OCI-LY1 (cell line): ENCODE measurements at regions not wholly inside any gene's neighbourhood (a gene's known extent, or its start where the extent isn't known, plus 50 kb on each side); places are given as distances from the start of the nearest gene placed in this dataset.

ENCODE experiments used
- H2AFZ ChIP-seq: fragments of 200-600 bp; sonication (generic), shearing (Covaris generic); 2 replicates; pipeline ENCODE4 v1.6.0; 2014; ENCODE audit warnings: antibody characterized with exemption, mild to moderate bottlenecking, low read length
- H3F3A ChIP-seq: fragments of 200-600 bp; sonication (generic), shearing (Covaris generic); 2 replicates; pipeline ENCODE4 v1.6.0; 2014; ENCODE audit warnings: mild to moderate bottlenecking, antibody characterized with exemption, low read length, moderate library complexity; ENCODE audit not compliant: insufficient read depth
- H3K27ac ChIP-seq: fragments of 200-600 bp; sonication (generic); 2 replicates; pipeline ENCODE4 v1.5.1; 2014; ENCODE audit warnings: low read length, mixed run types, mild to moderate bottlenecking, low read depth; ENCODE audit not compliant: poor library complexity, severe bottlenecking
- H3K27me3 ChIP-seq: fragments of 200-600 bp; sonication (generic); 2 replicates; pipeline ENCODE4 v1.6.0; 2014; ENCODE audit warnings: antibody characterized with exemption, mild to moderate bottlenecking, low read length, moderate library complexity; ENCODE audit not compliant: insufficient read depth
- H3K36me3 ChIP-seq: fragments of 200-600 bp; sonication (generic); 2 replicates; pipeline ENCODE4 v1.6.1; 2014; ENCODE audit warnings: mild to moderate bottlenecking, antibody characterized with exemption, low read length, moderate library complexity, mixed read lengths; ENCODE audit not compliant: insufficient read depth
- H3K4me1 ChIP-seq: fragments of 200-600 bp; sonication (generic); 2 replicates; pipeline ENCODE4 v1.5.1; 2014; ENCODE audit warnings: mild to moderate bottlenecking, low read length, moderate library complexity; ENCODE audit not compliant: insufficient read depth, severe bottlenecking
- H3K4me2 ChIP-seq: fragments of 200-600 bp; sonication (generic), shearing (Covaris generic); 2 replicates; pipeline ENCODE4 v1.6.1; 2014; ENCODE audit warnings: low read length
- H3K4me3 ChIP-seq: fragments of 200-600 bp; sonication (generic); 2 replicates; pipeline ENCODE4 v1.5.1; 2014; ENCODE audit warnings: low read length, low read depth, mild to moderate bottlenecking, mixed read lengths; ENCODE audit not compliant: poor library complexity, severe bottlenecking
- H3K79me2 ChIP-seq: fragments of 200-600 bp; shearing (Covaris generic); 2 replicates; pipeline ENCODE4 v1.6.1; 2016; ENCODE audit warnings: mixed run types, low read length, mixed read lengths; ENCODE audit not compliant: insufficient read depth
- H3K9ac ChIP-seq: fragments of 200-600 bp; sonication (generic), shearing (Covaris generic); 2 replicates; pipeline ENCODE4 v1.6.1; 2014; ENCODE audit warnings: mild to moderate bottlenecking, low read length, mixed read lengths
- H3K9me2 ChIP-seq: fragments of 200-600 bp; sonication (generic), shearing (Covaris generic); 2 replicates; pipeline ENCODE4 v1.6.1; 2014; ENCODE audit warnings: low read depth, mild to moderate bottlenecking, low read length, mixed read lengths
- H3K9me3 ChIP-seq: fragments of 200-600 bp; shearing (Covaris generic); 2 replicates; pipeline ENCODE4 v1.6.1; 2014; ENCODE audit warnings: low read length, mixed read lengths
- H4K20me1 ChIP-seq: fragments of 200-600 bp; sonication (generic), shearing (Covaris generic); 2 replicates; pipeline ENCODE4 v1.6.0; 2016; ENCODE audit warnings: mild to moderate bottlenecking, low read length; ENCODE audit not compliant: insufficient read depth
- EZH2 ChIP-seq: fragments of 200-600 bp; sonication (generic), shearing (Covaris generic); IDR thresholded peaks from 2 replicates; pipeline ENCODE4 v1.8.0; 2017; ENCODE audit warnings: borderline replicate concordance, mixed run types, mild to moderate bottlenecking, antibody characterized with exemption, low read length, moderate library complexity, mixed read lengths
- TF ChIP-seq, protein P1 (sequence below): fragments of 200-600 bp; sonication (generic), shearing (Covaris generic); IDR thresholded peaks from 2 replicates; pipeline ENCODE4 v1.5.1; 2017; ENCODE audit warnings: mild to moderate bottlenecking, antibody characterized with exemption, low read length, moderate library complexity, mixed read lengths

DNA sequence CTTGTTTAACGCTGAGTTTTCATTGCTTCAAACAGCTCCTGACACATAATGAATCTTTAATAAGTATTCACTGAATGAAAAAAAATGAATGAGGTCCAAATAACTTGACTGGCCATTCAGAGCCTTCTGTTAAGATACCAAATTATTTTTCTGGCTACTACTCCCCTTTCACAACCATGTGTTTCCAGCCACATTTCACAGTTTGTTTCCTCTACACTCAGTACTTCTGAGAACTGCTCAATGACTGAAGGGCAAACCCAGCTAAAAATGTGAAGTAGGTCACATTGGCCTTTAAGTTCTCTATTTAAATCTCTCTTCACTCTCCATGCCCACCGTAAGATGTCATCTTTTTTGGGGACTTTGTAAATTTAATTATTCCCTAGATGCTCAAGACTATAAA is 78.4 kb upstream of the KRR1 start:
- H3K9me2 ChIP-seq, result no peaks in the 10 kb centered on the region
- no peaks in the 10 kb centered on the region for H3K79me2 ChIP-seq
- no peaks in the 10 kb centered on the region for H3F3A ChIP-seq
- H3K4me2 ChIP-seq, result no peak overlapping the region
- no peak overlapping the region for H3K9ac ChIP-seq
- no peaks in the 10 kb centered on the region for H3K9me3 ChIP-seq
- no peak overlapping the region for H3K27ac ChIP-seq
- H3K27me3 ChIP-seq, result no peaks in the 10 kb centered on the region
- TF ChIP-seq EZH2, result no peak
- TF ChIP-seq, protein P1, sequence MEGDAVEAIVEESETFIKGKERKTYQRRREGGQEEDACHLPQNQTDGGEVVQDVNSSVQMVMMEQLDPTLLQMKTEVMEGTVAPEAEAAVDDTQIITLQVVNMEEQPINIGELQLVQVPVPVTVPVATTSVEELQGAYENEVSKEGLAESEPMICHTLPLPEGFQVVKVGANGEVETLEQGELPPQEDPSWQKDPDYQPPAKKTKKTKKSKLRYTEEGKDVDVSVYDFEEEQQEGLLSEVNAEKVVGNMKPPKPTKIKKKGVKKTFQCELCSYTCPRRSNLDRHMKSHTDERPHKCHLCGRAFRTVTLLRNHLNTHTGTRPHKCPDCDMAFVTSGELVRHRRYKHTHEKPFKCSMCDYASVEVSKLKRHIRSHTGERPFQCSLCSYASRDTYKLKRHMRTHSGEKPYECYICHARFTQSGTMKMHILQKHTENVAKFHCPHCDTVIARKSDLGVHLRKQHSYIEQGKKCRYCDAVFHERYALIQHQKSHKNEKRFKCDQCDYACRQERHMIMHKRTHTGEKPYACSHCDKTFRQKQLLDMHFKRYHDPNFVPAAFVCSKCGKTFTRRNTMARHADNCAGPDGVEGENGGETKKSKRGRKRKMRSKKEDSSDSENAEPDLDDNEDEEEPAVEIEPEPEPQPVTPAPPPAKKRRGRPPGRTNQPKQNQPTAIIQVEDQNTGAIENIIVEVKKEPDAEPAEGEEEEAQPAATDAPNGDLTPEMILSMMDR, result no peak
- H4K20me1 ChIP-seq, result no peaks in the 10 kb centered on the region
- H2AFZ ChIP-seq, result no peak overlapping the region
- H3K36me3 ChIP-seq, result no peaks in the 10 kb centered on the region
- no peak overlapping the region for H3K4me3 ChIP-seq
- no peaks in the 10 kb centered on the region for H3K4me1 ChIP-seq

DNA sequence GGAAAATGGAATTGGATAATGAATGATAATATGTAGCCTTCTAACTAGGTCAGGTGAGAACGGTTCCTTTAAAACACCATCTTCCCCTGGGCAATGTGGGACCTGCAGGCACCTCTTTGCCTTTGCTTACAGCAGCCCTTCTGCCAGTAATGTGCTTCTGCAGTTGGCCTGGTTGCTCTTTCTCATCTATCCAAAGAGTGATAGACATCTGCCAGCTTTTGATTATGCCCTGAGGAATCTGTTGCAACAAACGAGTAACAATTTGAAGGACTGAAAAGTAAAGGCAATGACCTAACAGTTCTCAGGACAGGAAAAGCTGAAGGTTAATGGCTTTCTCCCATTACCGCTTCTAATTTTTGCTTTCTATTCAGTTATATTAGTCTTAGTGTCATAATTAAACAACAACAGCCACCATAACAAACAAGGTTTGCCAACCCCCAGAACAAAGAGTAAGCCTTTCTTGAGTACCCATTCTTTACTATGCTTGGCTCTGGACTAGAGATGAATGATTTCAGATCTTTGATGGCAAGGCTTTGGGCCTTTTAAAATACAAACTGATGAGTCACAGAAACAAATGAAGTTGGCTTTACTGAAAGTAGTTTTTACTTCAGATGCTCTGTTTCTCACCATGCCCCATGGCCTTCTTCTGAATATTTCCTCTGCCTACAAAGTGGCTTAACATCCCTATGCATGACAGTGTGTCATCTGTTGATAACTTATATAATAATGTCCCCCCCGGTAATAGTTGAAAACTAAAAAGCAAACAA is 76.1 kb upstream of the KRR1 start:
- Histone ChIP-seq H2AFZ (no peak overlapping the region), H3K9ac (no peak overlapping the region), H3K9me2 (no peaks in the 10 kb centered on the region), H3K4me1 (no peaks in the 10 kb centered on the region), H3K4me3 (no peak overlapping the region), H4K20me1 (no peaks in the 10 kb centered on the region), H3K36me3 (no peaks in the 10 kb centered on the region), H3K4me2 (no peak overlapping the region), H3K27me3 (no peaks in the 10 kb centered on the region), H3K79me2 (no peaks in the 10 kb centered on the region), H3K9me3 (no peaks in the 10 kb centered on the region), H3F3A (no peaks in the 10 kb centered on the region), H3K27ac (no peak overlapping the region)
- no peak for TF ChIP-seq EZH2
- TF ChIP-seq, protein P1, result no peak

DNA sequence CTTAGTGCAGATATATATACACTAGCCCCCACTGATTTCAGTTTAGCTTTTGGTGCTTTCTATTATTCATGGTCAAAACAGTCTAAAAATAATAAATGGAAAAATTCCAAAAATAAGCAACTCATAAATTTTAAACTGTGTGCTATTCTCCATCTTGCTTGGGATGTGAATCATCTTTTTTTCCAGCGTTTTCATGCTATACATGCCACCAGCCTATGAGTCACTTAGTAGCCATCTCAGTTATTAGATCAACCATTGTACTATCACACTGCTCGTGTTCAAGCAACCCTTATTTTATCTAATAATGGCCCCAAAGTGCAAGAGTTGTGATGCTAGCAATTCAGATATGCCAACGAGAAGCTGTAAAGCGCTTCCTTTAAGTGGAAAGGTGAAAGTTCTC is 73.9 kb upstream of the KRR1 start:
- no peak overlapping the region for H2AFZ ChIP-seq
- H3K36me3 ChIP-seq, result no peaks in the 10 kb centered on the region
- no peak overlapping the region for H3K27ac ChIP-seq
- H3K9ac ChIP-seq, result no peak overlapping the region
- H3K9me3 ChIP-seq, result no peaks in the 10 kb centered on the region
- H3K79me2 ChIP-seq, result no peaks in the 10 kb centered on the region
- no peaks in the 10 kb centered on the region for H3K9me2 ChIP-seq
- H3K4me1 ChIP-seq, result no peaks in the 10 kb centered on the region
- H3F3A ChIP-seq, result no peaks in the 10 kb centered on the region
- no peak overlapping the region for H3K4me2 ChIP-seq
- TF ChIP-seq, protein P1, result no peak
- no peak for TF ChIP-seq EZH2
- H4K20me1 ChIP-seq, result no peaks in the 10 kb centered on the region
- H3K4me3 ChIP-seq, result no peak overlapping the region
- H3K27me3 ChIP-seq, result no peaks in the 10 kb centered on the region
